Anterior cingulate cortex (tissue), 58 donors: ENCODE measurements at regions not wholly inside any gene's neighbourhood (a gene's known extent, or its start where the extent isn't known, plus 50 kb on each side); places are given as distances from the start of the nearest gene placed in this dataset.
A peak's percentile ranks its signal among the peaks of the same experiment; 100 is the strongest.

ENCODE experiments used
- DNase-seq, 58 donors: peaks; one replicate each; lab custom pipeline; 2025; lab: John Stamatoyannopoulos, UW

DNA sequence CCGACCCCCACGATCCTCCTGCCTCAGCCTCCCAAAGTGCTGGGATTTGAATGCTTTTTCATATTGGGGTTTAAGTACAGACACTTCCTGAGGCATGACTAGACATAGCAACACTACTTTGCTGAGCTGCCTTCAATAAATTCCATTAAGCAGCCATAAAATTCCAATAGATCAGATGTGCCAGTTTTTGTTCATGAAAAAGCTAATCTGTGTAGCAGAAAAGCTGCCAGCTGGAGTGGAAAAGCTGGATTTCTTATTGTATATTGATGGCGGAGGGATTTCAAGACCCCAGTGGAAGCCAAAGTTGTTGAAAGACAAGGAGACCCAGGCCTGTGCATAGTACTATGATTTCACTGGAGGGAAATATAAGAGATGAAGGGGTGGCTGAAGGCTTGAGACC is 209.0 kb upstream of the NUDT4 start:
- DNase-seq, result no peak

- DNase-seq, result no peak
These were observed 208.2 kb upstream of the NUDT4 start for GRCh38 chr12:93169536-93169935.

- DNase-seq, result no peak
These were observed 206.8 kb upstream of the NUDT4 start for GRCh38 chr12:93170928-93171327.

DNA sequence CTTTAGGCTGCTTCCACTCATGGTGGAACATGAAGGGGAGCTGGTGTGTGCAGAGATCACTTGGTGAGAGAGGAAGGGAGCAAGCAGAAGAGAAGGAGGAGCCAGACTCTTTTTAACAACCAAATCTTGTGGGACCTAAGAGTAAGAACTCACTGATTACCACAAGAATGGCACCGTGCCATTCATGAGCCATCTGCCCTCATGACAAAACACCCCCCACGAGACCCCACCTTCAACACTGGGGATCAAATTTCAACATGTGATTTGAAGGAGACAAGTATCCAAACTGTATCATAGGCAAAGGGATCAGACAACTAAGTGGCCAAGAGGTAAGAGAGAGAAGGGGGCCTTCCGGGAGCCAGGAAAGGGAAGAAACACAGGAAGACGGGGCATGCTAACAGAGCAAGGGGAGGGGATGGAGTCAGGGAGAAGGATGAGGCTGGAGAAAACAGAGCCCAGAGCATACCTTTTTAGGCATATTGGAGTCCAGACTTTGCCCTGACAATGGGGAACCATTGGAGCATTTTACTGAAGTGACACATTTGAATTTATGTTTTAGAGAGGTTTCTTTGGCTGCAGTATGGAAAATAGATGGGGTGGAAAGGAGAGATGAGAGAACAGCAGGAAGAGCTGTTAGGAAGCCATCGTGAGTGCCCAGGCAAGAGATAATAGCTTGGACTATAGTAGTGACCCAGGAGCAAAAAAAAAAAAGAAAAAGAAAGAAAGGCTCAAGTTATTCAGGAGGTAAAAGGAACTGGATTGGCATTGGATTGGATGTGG is 204.4 kb upstream of the NUDT4 start:
- no peak for DNase-seq

DNA sequence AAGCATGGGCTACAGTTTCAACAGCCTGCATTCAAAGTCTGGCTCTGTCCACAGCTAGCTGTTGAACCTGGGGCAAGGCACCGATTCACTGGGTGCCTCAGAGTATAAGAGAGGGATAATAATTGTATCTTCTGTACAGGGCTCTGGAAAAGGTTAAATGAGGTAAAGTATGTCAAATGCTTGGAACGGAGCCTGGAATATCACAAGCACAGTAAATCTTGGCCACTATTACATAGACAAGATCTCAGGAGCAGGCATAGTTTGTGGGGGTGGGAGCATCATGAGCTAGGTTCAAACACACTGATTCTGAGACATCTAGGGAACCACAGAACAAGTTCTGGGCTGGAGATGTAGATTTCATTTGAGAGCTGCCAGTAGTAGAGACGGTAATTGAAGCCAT is 203.7 kb upstream of the NUDT4 start:
- no peak for DNase-seq

DNA sequence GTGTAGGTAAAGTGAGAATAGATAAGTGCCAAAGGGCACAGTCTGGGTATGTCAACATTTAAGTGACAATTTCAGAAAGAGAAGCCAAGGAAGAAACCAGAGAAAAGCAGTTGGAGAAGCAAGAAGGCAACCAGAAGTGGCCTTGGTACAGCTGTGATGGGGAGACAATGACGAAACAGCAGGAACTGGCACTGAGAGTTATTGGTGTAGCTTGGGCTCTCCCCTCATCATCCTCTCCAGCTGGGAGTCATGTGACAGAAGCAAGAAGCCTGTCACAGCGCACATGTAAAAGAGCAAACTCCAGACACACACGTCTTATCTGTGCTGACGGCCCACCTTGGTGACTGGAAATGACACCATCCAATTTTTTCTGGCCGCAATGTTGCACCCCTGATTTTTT is 203.3 kb upstream of the NUDT4 start:
- DNase-seq, result peak in 1 of 58 donors; percentile 8

GRCh38 chr12:93176165-93176564 is 201.6 kb upstream of the NUDT4 start:
- DNase-seq, result peak in 1 of 58 donors; percentile 3

DNA sequence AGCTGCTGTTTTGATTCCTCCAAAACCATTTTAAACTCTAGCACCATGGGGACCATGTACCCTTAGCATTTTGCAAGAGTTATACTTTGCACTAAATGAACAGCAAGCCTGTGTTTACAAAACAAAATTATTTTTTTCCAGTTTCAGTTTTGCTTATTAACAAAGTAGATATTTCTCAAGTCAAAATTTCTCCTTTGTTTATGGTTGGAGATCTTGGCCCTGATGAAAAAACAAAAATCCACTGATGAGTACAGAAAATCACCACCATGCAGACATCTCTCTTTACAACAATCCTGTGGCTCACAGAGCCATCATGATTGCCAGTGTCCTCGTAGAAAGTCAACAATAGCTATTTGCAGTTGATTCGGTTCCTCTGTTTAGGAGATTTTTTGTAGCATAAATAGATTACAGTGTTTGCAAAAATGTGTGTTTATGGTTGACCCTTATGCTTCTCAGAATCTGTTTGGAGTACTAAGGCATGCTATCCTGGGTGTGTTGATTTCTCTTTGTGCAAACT is 201.1 kb upstream of the NUDT4 start:
- no peak for DNase-seq

DNA sequence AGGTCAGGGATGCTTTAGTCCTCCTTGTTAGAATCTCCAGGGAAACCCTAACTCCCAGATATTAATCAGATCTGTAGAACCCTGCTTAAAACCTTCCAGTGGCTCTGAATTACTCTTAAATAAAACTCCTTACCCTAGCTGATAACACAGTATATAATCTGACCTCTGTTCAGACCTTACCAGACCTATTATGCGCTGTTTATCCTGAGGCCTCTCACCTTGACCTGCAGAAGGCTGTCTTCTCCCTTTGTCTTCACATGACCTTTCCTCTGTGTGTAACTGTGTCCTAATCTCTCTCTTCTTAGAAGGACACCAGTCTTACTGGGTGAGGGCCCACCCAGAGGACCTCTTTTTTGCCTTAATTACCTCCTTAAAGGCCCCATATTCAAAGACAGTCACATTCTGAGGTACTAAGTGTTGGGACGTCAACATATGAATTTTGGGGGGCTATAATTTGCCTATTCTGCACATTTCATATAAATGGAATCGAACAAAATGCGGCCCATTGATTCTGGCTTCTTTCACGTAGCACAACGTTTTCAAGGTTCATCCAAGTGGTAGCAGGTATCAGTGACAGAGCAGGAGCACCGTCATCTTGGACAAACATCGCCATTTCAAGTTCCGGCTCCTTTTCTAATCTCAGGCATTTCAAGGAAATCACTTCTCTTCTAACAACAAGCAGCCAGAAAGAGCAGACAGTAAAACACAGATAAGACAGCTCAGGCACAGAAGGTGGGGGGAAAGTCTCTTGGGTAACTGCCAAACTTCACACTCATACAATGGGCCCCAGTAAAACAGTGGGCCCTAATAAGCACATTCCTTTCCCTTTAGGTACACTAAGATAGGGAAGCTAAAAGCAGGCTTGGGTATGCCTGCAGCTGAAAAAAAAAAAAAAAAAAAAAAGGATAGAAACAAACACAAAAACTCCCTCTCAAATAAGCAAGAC is 200.2 kb upstream of the NUDT4 start:
- no peak for DNase-seq

DNA sequence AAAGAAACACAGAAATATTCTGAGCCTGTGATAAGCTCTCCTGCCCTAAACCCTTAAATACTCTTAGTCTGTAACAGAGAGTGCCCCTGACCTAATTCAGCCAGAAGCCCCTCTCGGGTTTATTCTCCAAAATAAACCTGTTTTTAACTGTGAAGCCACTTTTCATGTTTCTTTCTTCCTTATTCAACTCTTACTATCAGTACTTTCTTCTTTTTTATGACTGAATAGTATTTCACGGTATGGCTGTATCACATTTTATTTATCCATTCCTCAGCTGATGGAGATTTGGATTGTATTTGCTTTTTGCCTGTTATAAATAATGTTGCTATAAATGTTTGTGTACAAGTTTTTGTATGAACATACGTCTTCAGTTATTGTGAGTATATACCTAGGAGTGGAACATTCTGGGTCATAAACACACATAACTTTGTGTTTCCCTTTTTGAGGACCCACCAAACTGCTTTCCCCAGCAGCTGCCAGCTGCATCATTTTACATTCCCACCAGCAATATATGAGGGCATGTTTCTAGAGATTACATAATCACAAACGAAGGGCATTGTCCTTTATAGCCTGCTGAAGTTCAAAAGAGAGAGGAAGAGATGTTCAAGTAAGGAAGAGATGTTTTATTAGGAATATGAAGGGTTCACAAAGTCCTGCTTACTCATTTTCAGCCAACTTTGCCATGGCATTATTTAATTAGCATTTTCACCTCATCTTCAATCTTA is 199.4 kb upstream of the NUDT4 start:
- no peak for DNase-seq

- DNase-seq, result no peak
These were observed 197.9 kb upstream of the NUDT4 start for GRCh38 chr12:93179792-93180191.

GRCh38 chr12:93180566-93180965 is 197.2 kb upstream of the NUDT4 start:
- no peak for DNase-seq

DNA sequence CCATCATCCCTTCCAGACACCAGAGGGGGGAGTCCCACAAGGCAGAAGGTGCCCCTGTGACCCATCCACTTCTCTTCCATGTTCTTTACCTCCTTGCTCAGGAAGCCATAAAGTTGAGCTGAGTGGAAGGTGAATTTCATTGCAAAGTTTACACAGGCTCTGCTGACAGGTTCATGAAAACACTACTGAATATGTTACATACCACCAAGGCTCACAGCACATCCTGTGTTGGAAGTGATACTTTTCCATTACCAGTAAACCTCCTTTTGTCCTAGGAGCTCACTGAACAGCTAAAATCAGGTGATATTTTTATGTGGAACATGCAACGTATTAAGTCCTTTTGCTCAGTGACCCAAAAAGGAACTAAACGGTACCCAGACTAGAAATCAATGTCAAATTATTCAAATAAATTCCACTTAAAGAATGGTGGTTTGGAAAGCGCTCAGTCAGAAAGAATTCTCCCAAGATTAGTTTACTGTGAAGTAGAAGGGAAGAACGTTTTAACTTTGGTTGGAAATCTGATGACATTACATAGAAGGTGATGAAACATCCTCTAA is 196.2 kb upstream of the NUDT4 start:
- no peak for DNase-seq

- DNase-seq, result peak in 27 of 58 donors; percentile 3 to 64 (median 20)
These were observed 193.6 kb upstream of the NUDT4 start for GRCh38 chr12:93183940-93184671.

GRCh38 chr12:93184672-93185368 is 192.9 kb upstream of the NUDT4 start:
- peak in 1 of 58 donors; percentile 47 for DNase-seq

- DNase-seq, result no peak
These were observed 192.4 kb upstream of the NUDT4 start for GRCh38 chr12:93185369-93185741.

GRCh38 chr12:93186131-93186530 is 191.6 kb upstream of the NUDT4 start:
- DNase-seq, result peak in 5 of 58 donors; percentile 4 to 37 (median 26)

GRCh38 chr12:93186621-93187020 is 191.1 kb upstream of the NUDT4 start:
- DNase-seq, result no peak

DNA sequence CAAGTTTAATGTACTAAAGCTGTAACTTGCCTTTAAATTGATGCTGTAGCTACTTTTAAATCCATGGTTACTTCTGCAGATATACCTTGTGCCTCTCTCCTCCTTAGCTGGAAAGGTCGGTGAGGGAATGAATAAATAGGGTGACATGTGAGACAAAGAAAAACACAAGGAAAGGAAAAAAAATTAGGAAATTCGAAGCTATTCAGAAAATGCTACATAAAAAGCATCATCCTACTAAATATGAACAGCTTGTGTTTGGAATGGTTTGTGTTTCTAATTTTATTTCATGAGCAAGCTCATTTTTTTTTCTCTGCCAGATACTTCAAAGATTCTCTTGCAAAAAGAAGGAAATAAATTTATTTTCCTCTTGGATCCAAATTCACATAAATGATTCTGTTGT is 186.3 kb upstream of the NUDT4 start:
- no peak for DNase-seq
